Thoracic aorta (tissue), 2 donors: ENCODE measurements at regions not wholly inside any gene's neighbourhood (a gene's known extent, or its start where the extent isn't known, plus 50 kb on each side); places are given as distances from the start of the nearest gene placed in this dataset.

ENCODE experiments used
- ATAC-seq: fragments of 150-250 bp; one replicate; pipeline ENCODE4 v1.8.0; 2017; ENCODE audit warnings: low read depth; ENCODE audit not compliant: insufficient number of reproducible peaks, low FRiP score
- DNase-seq: peaks from one replicate; pipeline ENCODE4 v3.0.0-alpha.2; 2020; ENCODE audit warnings: low spot score
- H3K27ac ChIP-seq, 2 donors: fragments of 200-600 bp; sonication (generic); 1 replicate in 1 of 2; 2 replicates in 1 of 2; pipeline ENCODE4 v1.5.1; 2016; ENCODE audit warnings: mild to moderate bottlenecking in 2 of 2, moderate library complexity in 2 of 2
- H3K27me3 ChIP-seq: fragments of 200-600 bp; sonication (generic); replicated peaks from 2 replicates; pipeline ENCODE4 v1.6.0; 2016; ENCODE audit warnings: mild to moderate bottlenecking; ENCODE audit not compliant: insufficient read depth
- H3K36me3 ChIP-seq: fragments of 200-600 bp; sonication (generic); one replicate; pipeline ENCODE4 v1.5.1; 2016
- H3K4me1 ChIP-seq, 2 donors: fragments of 200-600 bp; sonication (generic); 1 replicate in 1 of 2; 2 replicates in 1 of 2; pipeline versions ENCODE4 v1.5.1 to v1.6.0; 2016; ENCODE audit warnings: low read depth in 2 of 2, mild to moderate bottlenecking in 1 of 2; ENCODE audit not compliant: control insufficient read depth in 1 of 2
- H3K4me3 ChIP-seq: fragments of 200-600 bp; sonication (generic); 2 replicates; pipeline ENCODE4 v1.5.1; 2016; ENCODE audit warnings: mild to moderate bottlenecking
- H3K9me3 ChIP-seq: fragments of 200-600 bp; sonication (generic); 2 replicates; pipeline ENCODE4 v1.5.1; 2016
- CTCF ChIP-seq: fragments of 200-600 bp; sonication (generic); IDR thresholded peaks from one replicate; pipeline ENCODE4 v1.5.1; 2019; ENCODE audit warnings: antibody characterized with exemption

GRCh38 chr2:239773228-239774141 lies 251.7 kb downstream of the NDUFA10 start:
- ATAC-seq (no peak), DNase-seq (no peak)
- Histone ChIP-seq H3K4me1 (peaks cover 0 to 13% of the 10 kb centered on the region in 2 donors), H3K4me3 (no peak overlapping the region), H3K36me3 (no peaks in the 10 kb centered on the region), H3K27ac (no peak overlapping the region), H3K9me3 (peaks cover 7% of the 10 kb centered on the region), H3K27me3 (no peaks in the 10 kb centered on the region)
- TF ChIP-seq CTCF, result no peak

DNA sequence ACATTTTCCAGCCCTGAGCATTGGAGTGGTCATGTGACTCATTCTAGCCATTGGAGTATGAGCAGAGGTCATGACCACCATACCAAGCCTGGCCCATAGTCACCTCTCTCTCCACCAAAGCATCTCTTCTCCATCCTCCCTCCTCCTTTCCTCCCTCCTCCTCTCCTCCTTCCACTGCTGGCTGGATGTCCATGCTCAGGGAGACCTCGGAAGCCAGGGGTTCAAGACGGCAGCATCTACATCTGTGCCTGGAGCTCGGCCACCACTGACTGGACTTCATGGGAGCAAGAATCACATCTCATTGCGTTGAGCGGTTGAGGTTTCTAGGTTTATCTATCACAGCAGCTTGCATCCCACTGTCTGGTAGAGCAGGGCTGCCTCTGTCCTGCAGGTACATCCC lies 252.4 kb downstream of the NDUFA10 start:
- ATAC-seq (no peak), DNase-seq (no peak)
- Histone ChIP-seq H3K36me3 (no peaks in the 10 kb centered on the region), H3K4me1 (peaks cover 0 to 13% of the 10 kb centered on the region in 2 donors), H3K27ac (no peak overlapping the region), H3K4me3 (no peak overlapping the region), H3K9me3 (peaks cover 7% of the 10 kb centered on the region), H3K27me3 (no peaks in the 10 kb centered on the region)
- TF ChIP-seq CTCF, result no peak

DNA sequence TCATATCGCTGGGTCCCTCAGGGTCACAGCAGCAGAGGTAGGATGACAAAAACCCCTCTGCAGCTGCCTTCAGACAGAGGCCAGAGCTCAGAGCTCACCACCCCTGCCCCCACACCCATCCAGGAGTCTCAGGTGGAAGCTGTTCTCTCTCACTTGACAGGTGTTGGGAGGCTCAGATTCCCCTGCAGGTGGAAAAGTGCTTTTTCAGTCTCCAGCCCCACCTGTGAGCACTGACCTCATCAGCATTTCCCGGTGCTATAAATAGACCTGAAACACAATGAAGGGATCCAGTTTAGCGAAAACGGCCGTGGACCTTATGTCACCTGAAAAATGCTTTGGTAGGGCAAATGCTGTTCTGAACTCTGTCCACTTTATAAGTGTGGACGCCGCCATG lies 254.9 kb downstream of the NDUFA10 start:
- no peak for TF ChIP-seq CTCF
- Histone ChIP-seq H3K27me3 (no peaks in the 10 kb centered on the region), H3K4me3 (no peak overlapping the region), H3K9me3 (peaks cover 7% of the 10 kb centered on the region), H3K4me1 (peaks cover 0 to 8% of the 10 kb centered on the region in 2 donors), H3K36me3 (no peaks in the 10 kb centered on the region), H3K27ac (no peak overlapping the region)
- ATAC-seq, result no peak
- no peak for DNase-seq

- H3K9me3 ChIP-seq, result peaks cover 7% of the 10 kb centered on the region
- H3K27ac ChIP-seq, result no peak overlapping the region
- ATAC-seq (no peak), DNase-seq (no peak)
- no peak overlapping the region for H3K4me3 ChIP-seq
- peaks cover 0 to 8% of the 10 kb centered on the region in 2 donors for H3K4me1 ChIP-seq
- no peaks in the 10 kb centered on the region for H3K36me3 ChIP-seq
- no peaks in the 10 kb centered on the region for H3K27me3 ChIP-seq
- TF ChIP-seq CTCF, result no peak
These were observed 255.4 kb downstream of the NDUFA10 start for GRCh38 chr2:239769554-239770245.

- TF ChIP-seq CTCF, result no peak
- DNase-seq (no peak), ATAC-seq (no peak)
- Histone ChIP-seq H3K4me3 (no peak overlapping the region), H3K36me3 (no peaks in the 10 kb centered on the region), H3K27ac (no peak overlapping the region), H3K9me3 (peaks cover 7% of the 10 kb centered on the region), H3K4me1 (peaks cover 0 to 8% of the 10 kb centered on the region in 2 donors), H3K27me3 (no peaks in the 10 kb centered on the region)
These were observed 256.1 kb downstream of the NDUFA10 start for GRCh38 chr2:239768907-239769553.
